ENCODE measurements at regions not wholly inside any gene's neighbourhood (a gene's known extent, or its start where the extent isn't known, plus 50 kb on each side); places are given as distances from the start of the nearest gene placed in this dataset.
"Not testable (repeated sequence)": the region's sequence is repeated elsewhere in the genome, so short reads cannot be mapped to it uniquely, and the experiment has no call there.

DNA sequence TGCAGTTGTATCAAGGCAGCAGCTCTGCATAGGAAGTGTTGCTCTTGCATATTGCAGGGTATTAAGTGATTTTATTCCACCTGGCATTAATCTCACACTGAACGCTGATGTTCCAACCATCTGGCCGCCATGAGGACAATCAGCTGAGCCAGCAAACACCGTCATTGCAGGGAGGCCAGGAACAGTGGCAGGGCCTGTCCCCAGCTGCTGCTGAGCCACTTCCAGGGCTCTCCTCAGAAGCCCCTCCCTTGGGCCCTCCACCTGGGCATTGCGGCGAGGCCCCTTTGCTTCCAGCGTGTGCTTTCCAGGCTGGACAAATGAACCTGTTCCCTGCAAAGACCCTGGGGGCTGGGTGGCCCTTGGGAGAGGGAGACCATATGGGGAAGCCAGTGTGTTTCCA is 171.6 kb upstream of the C1orf174 start:
- Histone ChIP-seq H3K9me3 (no peaks in the 10 kb centered on the region), H3K27me3 (peaks cover 0 to 9% of the 10 kb centered on the region in 2 donors), H3K27ac (no peak overlapping the region), H3K36me3 (no peaks in the 10 kb centered on the region), H3K4me1 (no peaks in the 10 kb centered on the region), H3K4me3 (no peak overlapping the region)
- whole genome bisulfite sequencing, 2 donors = 47 to 74% methylated on average over 6 of the region's 6 CpGs
- DNase-seq (ENCODE audit: low spot score in 2 of 2) = no peak
- TF ChIP-seq, protein P1, sequence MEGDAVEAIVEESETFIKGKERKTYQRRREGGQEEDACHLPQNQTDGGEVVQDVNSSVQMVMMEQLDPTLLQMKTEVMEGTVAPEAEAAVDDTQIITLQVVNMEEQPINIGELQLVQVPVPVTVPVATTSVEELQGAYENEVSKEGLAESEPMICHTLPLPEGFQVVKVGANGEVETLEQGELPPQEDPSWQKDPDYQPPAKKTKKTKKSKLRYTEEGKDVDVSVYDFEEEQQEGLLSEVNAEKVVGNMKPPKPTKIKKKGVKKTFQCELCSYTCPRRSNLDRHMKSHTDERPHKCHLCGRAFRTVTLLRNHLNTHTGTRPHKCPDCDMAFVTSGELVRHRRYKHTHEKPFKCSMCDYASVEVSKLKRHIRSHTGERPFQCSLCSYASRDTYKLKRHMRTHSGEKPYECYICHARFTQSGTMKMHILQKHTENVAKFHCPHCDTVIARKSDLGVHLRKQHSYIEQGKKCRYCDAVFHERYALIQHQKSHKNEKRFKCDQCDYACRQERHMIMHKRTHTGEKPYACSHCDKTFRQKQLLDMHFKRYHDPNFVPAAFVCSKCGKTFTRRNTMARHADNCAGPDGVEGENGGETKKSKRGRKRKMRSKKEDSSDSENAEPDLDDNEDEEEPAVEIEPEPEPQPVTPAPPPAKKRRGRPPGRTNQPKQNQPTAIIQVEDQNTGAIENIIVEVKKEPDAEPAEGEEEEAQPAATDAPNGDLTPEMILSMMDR (IDR thresholded peaks at IDR 0.05) = no peak
- no peak for TF ChIP-seq EP300 (IDR thresholded peaks at IDR 0.05)
- TF ChIP-seq POLR2A (IDR thresholded peaks at IDR 0.05) = no peak

DNA sequence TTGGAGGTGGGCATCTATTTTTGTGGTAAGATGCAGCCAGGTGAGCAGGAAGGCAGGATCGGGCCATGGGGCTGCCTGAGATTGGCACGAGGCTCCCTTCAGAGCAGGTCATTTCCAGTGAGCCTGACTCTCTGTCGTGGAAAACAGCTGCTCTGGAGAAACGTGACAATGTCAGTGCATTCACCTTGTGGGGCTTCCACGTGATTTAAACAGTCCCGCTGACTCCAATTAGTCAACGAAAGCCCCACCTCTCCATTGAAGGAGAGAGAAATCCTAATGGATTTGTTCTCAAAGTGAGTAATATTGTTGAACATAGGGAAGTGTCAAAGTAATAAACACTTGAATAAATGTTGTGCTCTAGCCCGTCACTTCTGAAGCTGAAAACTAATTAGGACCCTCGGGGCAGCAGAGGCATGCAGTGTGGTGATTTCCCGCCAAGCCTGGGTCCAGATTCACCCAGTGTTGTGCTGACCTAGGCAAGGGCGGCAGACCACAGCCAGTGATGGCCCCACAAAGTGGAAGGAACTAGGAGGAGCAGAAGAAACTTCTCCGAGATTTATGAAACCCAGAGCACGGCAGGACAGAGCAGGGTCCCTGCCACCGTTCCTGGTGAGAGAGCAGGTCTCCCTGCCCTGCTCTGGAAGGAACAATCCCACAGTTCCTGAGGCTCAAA is 172.5 kb upstream of the C1orf174 start:
- TF ChIP-seq EP300 (IDR thresholded peaks at IDR 0.05) (no peak), POLR2A (IDR thresholded peaks at IDR 0.05) (no peak)
- TF ChIP-seq, protein P1 (IDR thresholded peaks at IDR 0.05) = no peak
- no peaks in the 10 kb centered on the region for H3K9me3 ChIP-seq
- no peaks in the 10 kb centered on the region for H3K36me3 ChIP-seq
- H3K4me1 ChIP-seq = no peaks in the 10 kb centered on the region
- DNase-seq (ENCODE audit: low spot score in 2 of 2) = no peak
- H3K27me3 ChIP-seq = peaks cover 0 to 9% of the 10 kb centered on the region in 2 donors
- H3K27ac ChIP-seq = no peak overlapping the region
- WGBS, 2 donors = 52 to 55% methylated on average over 14 of the region's 14 CpGs
- no peak overlapping the region for H3K4me3 ChIP-seq

DNA sequence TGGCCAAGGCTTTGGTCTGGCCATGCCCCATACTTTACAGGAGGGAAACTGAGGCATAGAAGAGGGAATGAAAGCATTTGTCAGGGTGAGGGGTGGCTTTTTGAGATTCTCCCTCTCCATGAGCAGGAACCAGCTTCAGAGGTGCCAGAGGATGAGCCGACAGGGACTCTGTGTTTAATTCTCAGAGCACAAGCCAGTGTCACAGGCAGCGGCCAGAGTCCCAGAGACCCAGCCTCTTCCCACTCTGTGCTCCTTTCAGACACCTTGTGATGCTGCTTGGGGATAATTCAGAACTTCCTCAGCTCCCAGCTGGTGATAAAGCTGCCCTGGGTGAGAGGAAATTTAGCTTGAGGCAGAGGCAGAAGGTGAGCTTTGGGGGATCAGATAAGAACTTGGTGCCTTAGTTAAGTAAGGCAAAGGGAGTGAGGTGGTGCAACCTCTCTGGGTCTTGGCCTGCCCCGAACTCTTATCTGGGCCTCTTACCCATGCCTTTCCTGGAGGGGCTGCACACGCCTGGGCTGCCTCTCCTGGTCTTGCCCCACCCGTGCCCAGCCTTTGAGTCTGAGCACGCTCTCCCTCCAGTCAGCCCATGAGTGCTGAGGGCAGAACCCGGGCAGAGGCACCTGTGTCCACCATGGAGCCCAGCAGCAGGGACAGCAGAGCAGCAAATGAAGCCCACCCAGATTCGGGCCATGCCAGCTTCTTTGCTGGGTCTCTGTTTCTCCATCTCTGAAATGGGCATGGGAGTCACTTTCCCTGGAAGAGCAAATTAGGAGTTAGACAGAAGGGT is 175.6 kb upstream of the C1orf174 start:
- DNase-seq (ENCODE audit: low spot score in 2 of 2) = no peak
- TF ChIP-seq, protein P1 (IDR thresholded peaks at IDR 0.05) = no peak
- TF ChIP-seq EP300 (IDR thresholded peaks at IDR 0.05) (no peak), POLR2A (IDR thresholded peaks at IDR 0.05) (no peak)
- no peak overlapping the region for H3K4me3 ChIP-seq
- H3K27ac ChIP-seq = no peak overlapping the region
- H3K36me3 ChIP-seq = no peaks in the 10 kb centered on the region
- H3K9me3 ChIP-seq = no peaks in the 10 kb centered on the region
- no peaks in the 10 kb centered on the region for H3K4me1 ChIP-seq
- 73 to 75% methylated on average over 8 of the region's 8 CpGs for WGBS, 2 donors
- peaks cover 0 to 9% of the 10 kb centered on the region in 2 donors for H3K27me3 ChIP-seq

DNA sequence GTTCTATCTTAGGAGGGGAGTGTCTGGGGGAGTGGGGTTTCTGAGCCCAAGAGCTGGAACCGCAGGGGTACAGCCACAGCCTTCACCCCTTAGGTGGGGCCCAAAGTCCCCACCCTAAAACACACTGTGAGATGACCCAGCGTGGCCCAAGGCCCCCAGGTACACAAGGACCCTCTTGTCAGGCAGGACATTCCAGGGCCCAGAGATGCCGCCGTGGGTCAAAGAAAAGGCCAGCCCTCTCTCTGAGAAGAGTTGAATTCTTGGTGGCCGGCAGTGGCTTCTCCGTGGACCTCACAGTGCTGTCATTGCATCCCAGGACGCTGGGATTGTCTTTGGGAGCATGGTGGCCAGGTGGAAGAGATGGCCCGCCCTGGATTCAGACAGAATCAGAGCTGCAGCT is 176.3 kb upstream of the C1orf174 start:
- DNase-seq (ENCODE audit: low spot score in 2 of 2) = no peak
- WGBS, 2 donors = 47 to 60% methylated on average over 8 of the region's 8 CpGs

DNA sequence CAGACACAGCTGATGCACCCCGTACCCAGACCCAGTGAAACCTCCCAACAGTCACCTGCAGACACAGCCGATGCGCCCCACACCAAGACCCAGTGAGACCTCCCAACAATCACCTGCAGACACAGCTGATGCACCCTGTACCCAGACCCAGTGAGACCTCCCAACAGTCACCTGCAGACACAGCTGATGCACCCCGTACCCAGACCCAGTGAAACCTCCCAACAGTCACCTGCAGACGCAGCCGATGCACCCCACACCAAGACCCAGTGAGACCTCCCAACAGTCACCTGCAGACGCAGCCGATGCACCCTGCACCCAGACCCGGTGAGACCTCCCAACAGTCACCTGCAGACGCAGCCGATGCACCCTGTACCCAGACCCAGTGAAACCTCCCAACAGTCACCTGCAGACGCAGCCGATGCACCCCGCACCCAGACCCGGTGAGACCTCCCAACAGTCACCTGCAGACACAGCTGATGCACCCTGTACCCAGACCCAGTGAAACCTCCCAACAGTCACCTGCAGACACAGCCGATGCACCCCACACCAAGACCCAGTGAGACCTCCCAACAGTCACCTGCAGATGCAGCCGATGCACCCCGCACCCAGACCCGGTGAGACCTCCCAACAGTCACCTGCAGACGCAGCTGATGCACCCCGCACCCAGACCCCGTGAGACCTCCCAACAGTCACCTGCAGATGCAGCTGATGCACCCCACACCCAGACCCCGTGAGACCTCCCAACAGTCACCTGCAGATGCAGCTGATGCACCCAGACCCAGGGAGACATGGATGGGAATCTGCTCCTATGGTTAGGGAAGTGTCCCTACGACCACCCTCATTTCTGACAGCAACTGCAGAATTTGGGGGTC is 178.3 kb upstream of the C1orf174 start:
- DNase-seq (ENCODE audit: low spot score in 2 of 2) = not testable (repeated sequence)

More for the DNA sequence above, 176.3 kb upstream of the C1orf174 start:
- Histone ChIP-seq H3K4me1 (no peaks in the 10 kb centered on the region), H3K4me3 (no peak overlapping the region), H3K9me3 (peaks cover 0 to 5% (median 0%) of the 10 kb centered on the region in 4 donors), H3K27ac (no peak overlapping the region), H3K36me3 (no peaks in the 10 kb centered on the region), H3K27me3 (peaks cover 0 to 9% of the 10 kb centered on the region in 2 donors)
- no peak for TF ChIP-seq EP300 (IDR thresholded peaks at IDR 0.05)
- TF ChIP-seq, protein P1 (IDR thresholded peaks at IDR 0.05) = no peak
- no peak for TF ChIP-seq POLR2A (IDR thresholded peaks at IDR 0.05)

More for the DNA sequence above, 178.3 kb upstream of the C1orf174 start:
- H3K9me3 ChIP-seq, H3K27ac ChIP-seq, H3K4me3 ChIP-seq, H3K27me3 ChIP-seq, H3K36me3 ChIP-seq: not testable (repeated sequence)
- peaks cover 0 to 14% (median 0%) of the 10 kb centered on the region in 4 donors for H3K4me1 ChIP-seq
- WGBS, 2 donors = 78% methylated on average over 13 to 15 of the region's 24 CpGs

All from tibial nerve (tissue), 4 donors.